GM23338 (cell line): ENCODE measurements at regions not wholly inside any gene's neighbourhood (a gene's known extent, or its start where the extent isn't known, plus 50 kb on each side); places are given as distances from the start of the nearest gene placed in this dataset.

Experiments used
- ATAC-seq: fragments of 200-7000 bp; cut with Tn5 transposase; 3 replicates; pipeline ENCODE4 v1.9.1; 2020
- DNase-seq: peaks from one replicate; pipeline ENCODE4 v3.0.0-alpha.2; 2015; ENCODE audit warnings: low spot score
- H2AFZ ChIP-seq: fragments of 200-600 bp; sonication (generic); 2 replicates; pipeline ENCODE4 v1.8.0; 2016; ENCODE audit warnings: antibody characterized with exemption, mild to moderate bottlenecking, moderate library complexity
- H3F3A ChIP-seq: fragments of 200-600 bp; sonication (generic); replicated peaks from 2 replicates; pipeline ENCODE4 v1.8.0; 2017; ENCODE audit warnings: antibody characterized with exemption, mixed run types, low read depth
- H3K27ac ChIP-seq: fragments of 200-600 bp; sonication (generic); 2 replicates; pipeline ENCODE4 v1.6.1; 2016; ENCODE audit warnings: low read depth
- H3K27me3 ChIP-seq: fragments of 200-600 bp; sonication (generic); 2 replicates; pipeline ENCODE4 v1.8.0; 2016; ENCODE audit warnings: mild to moderate bottlenecking, mixed run types, moderate library complexity; ENCODE audit not compliant: insufficient read depth
- H3K36me3 ChIP-seq: fragments of 200-600 bp; sonication (generic); 2 replicates; pipeline ENCODE4 v1.8.0; 2016; ENCODE audit warnings: mild to moderate bottlenecking; ENCODE audit not compliant: insufficient read depth
- H3K4me1 ChIP-seq: fragments of 200-600 bp; sonication (generic); 2 replicates; pipeline ENCODE4 v1.8.0; 2016; ENCODE audit warnings: mild to moderate bottlenecking, moderate library complexity; ENCODE audit not compliant: insufficient read depth
- H3K4me2 ChIP-seq: fragments of 200-600 bp; sonication (generic); 2 replicates; pipeline ENCODE4 v1.7.1; 2017; ENCODE audit warnings: mixed run types
- H3K4me3 ChIP-seq: fragments of 200-600 bp; sonication (generic); 2 replicates; pipeline ENCODE4 v1.6.1; 2016; ENCODE audit warnings: mixed run types
- H3K79me2 ChIP-seq: fragments of 200-600 bp; sonication (generic); replicated peaks from 2 replicates; pipeline ENCODE4 v1.8.0; 2017; ENCODE audit warnings: mild to moderate bottlenecking; ENCODE audit not compliant: insufficient read depth
- H3K9me2 ChIP-seq: fragments of 200-600 bp; sonication (generic); 2 replicates; pipeline ENCODE4 v1.8.0; 2017; ENCODE audit not compliant: insufficient read depth
- H4K20me1 ChIP-seq: fragments of 200-600 bp; sonication (generic); replicated peaks from 2 replicates; pipeline ENCODE4 v1.8.0; 2017; ENCODE audit warnings: mild to moderate bottlenecking; ENCODE audit not compliant: insufficient read depth
- H3K27ac Mint-ChIP-seq: 2 replicates; pipeline ENCODE4 v1.8.0; 2020; ENCODE audit warnings: inconsistent platforms, mild to moderate bottlenecking, moderate library complexity, mixed read lengths
- H3K27me3 Mint-ChIP-seq: 3 replicates; pipeline ENCODE4 v1.8.0; 2022; ENCODE audit warnings: low read depth, mild to moderate bottlenecking, moderate library complexity, mixed read lengths, inconsistent platforms; ENCODE audit not compliant: insufficient read depth, poor library complexity
- H3K36me3 Mint-ChIP-seq: 3 replicates; pipeline ENCODE4 v1.8.0; 2021; ENCODE audit warnings: low read depth, mild to moderate bottlenecking, inconsistent platforms, moderate library complexity, mixed read lengths
- H3K4me1 Mint-ChIP-seq: 3 replicates; pipeline ENCODE4 v1.8.0; 2020; ENCODE audit warnings: mild to moderate bottlenecking, inconsistent platforms, mixed read lengths
- H3K4me3 Mint-ChIP-seq: 3 replicates; pipeline ENCODE4 v1.8.0; 2021; ENCODE audit warnings: moderate library complexity, mild to moderate bottlenecking, inconsistent platforms, mixed read lengths
- H3K9me3 Mint-ChIP-seq: 3 replicates; pipeline ENCODE4 v1.8.0; 2020; ENCODE audit warnings: moderate library complexity, mild to moderate bottlenecking, inconsistent platforms, mixed read lengths
- CREB1 ChIP-seq: fragments of 250-450 bp; sonication (Bioruptor Pico); IDR thresholded peaks from 2 replicates; pipeline ENCODE4 v1.5.0; 2020; ENCODE audit warnings: low read depth, mild to moderate bottlenecking, moderate library complexity
- EZH2 ChIP-seq: fragments of 200-600 bp; sonication (generic); IDR thresholded peaks from one replicate; pipeline ENCODE4 v1.8.0; 2017; ENCODE audit warnings: antibody characterized with exemption, mild to moderate bottlenecking, low read depth; ENCODE audit not compliant: unreplicated experiment
- EZH2phosphoT487 ChIP-seq: fragments of 200-600 bp; sonication (generic); IDR thresholded peaks from one replicate; pipeline ENCODE4 v1.8.1; 2018; ENCODE audit warnings: antibody characterized with exemption; ENCODE audit not compliant: unreplicated experiment
- JUNB ChIP-seq: IDR thresholded peaks from one replicate; pipeline ENCODE4 v1.6.1; 2016; ENCODE audit warnings: antibody characterized with exemption; ENCODE audit not compliant: unreplicated experiment
- POLR2AphosphoS5 ChIP-seq: IDR thresholded peaks from 2 replicates; pipeline ENCODE4 v1.6.1; 2016; ENCODE audit warnings: antibody characterized with exemption, low read depth
- STAT1 ChIP-seq: IDR thresholded peaks from one replicate; pipeline ENCODE4 v1.6.1; 2016; ENCODE audit warnings: antibody characterized with exemption; ENCODE audit not compliant: unreplicated experiment
- ZNF114 ChIP-seq: fragments of 250-450 bp; sonication (Bioruptor Pico); IDR thresholded peaks from 2 replicates; pipeline ENCODE4 v1.5.0; 2020; ENCODE audit warnings: mild to moderate bottlenecking, moderate library complexity
- ZNF331 ChIP-seq: fragments of 250-450 bp; sonication (Bioruptor Pico); IDR thresholded peaks from 2 replicates; pipeline ENCODE4 v1.5.0; 2020; ENCODE audit warnings: low read depth, mild to moderate bottlenecking, moderate library complexity
- TF ChIP-seq, protein P1 (sequence below): IDR thresholded peaks from 2 replicates; pipeline ENCODE4 v1.6.1; 2016; ENCODE audit warnings: antibody characterized with exemption
- TF ChIP-seq, protein P2 (sequence below): IDR thresholded peaks from one replicate; pipeline ENCODE4 v1.6.1; 2018; ENCODE audit warnings: antibody characterized with exemption; ENCODE audit not compliant: unreplicated experiment
- TF ChIP-seq, protein P3 (sequence below): fragments of 250-450 bp; sonication (Bioruptor Pico); IDR thresholded peaks from 2 replicates; pipeline ENCODE4 v1.5.0; 2020; ENCODE audit warnings: mild to moderate bottlenecking, moderate library complexity

DNA sequence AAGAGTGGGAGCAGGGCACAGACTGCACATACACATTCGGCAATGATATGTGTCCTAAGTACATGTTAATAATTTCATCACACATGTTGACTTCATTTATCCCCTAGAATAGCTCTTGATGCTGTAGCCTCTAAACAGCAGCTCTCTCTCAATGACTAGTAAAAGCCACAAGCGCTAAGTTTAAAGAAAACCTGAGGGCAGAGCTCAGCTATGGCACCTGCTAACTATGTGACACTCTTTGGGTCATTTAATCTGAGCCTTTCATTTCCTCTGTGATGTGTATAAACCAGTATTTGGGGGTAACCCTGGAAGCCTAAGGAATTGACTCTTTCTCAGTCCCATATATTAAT lies 140.6 kb upstream of the MOCS2 start:
- no peak overlapping the region for H3K27ac ChIP-seq
- no peak for DNase-seq
- Mint-ChIP-seq H3K4me3 (no peak overlapping the region), H3K9me3 (no peaks in the 10 kb centered on the region), H3K4me1 (no peaks in the 10 kb centered on the region), H3K27me3 (no peaks in the 10 kb centered on the region), H3K36me3 (no peaks in the 10 kb centered on the region), H3K27ac (no peak overlapping the region)
- H3K27me3 ChIP-seq = no peaks in the 10 kb centered on the region
- no peak overlapping the region for H2AFZ ChIP-seq
- H3K9me2 ChIP-seq = no peaks in the 10 kb centered on the region
- H3F3A ChIP-seq = no peaks in the 10 kb centered on the region
- no peaks in the 10 kb centered on the region for H3K79me2 ChIP-seq
- H3K4me3 ChIP-seq = no peak overlapping the region
- no peaks in the 10 kb centered on the region for H3K36me3 ChIP-seq
- H3K4me1 ChIP-seq = no peaks in the 10 kb centered on the region
- ATAC-seq = no peak
- no peak overlapping the region for H3K4me2 ChIP-seq
- TF ChIP-seq, protein P1, sequence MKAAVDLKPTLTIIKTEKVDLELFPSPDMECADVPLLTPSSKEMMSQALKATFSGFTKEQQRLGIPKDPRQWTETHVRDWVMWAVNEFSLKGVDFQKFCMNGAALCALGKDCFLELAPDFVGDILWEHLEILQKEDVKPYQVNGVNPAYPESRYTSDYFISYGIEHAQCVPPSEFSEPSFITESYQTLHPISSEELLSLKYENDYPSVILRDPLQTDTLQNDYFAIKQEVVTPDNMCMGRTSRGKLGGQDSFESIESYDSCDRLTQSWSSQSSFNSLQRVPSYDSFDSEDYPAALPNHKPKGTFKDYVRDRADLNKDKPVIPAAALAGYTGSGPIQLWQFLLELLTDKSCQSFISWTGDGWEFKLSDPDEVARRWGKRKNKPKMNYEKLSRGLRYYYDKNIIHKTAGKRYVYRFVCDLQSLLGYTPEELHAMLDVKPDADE = no peak
- TF ChIP-seq, protein P2, sequence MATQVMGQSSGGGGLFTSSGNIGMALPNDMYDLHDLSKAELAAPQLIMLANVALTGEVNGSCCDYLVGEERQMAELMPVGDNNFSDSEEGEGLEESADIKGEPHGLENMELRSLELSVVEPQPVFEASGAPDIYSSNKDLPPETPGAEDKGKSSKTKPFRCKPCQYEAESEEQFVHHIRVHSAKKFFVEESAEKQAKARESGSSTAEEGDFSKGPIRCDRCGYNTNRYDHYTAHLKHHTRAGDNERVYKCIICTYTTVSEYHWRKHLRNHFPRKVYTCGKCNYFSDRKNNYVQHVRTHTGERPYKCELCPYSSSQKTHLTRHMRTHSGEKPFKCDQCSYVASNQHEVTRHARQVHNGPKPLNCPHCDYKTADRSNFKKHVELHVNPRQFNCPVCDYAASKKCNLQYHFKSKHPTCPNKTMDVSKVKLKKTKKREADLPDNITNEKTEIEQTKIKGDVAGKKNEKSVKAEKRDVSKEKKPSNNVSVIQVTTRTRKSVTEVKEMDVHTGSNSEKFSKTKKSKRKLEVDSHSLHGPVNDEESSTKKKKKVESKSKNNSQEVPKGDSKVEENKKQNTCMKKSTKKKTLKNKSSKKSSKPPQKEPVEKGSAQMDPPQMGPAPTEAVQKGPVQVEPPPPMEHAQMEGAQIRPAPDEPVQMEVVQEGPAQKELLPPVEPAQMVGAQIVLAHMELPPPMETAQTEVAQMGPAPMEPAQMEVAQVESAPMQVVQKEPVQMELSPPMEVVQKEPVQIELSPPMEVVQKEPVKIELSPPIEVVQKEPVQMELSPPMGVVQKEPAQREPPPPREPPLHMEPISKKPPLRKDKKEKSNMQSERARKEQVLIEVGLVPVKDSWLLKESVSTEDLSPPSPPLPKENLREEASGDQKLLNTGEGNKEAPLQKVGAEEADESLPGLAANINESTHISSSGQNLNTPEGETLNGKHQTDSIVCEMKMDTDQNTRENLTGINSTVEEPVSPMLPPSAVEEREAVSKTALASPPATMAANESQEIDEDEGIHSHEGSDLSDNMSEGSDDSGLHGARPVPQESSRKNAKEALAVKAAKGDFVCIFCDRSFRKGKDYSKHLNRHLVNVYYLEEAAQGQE = no peak
- TF ChIP-seq JUNB (no peak), CREB1 (no peak), ZNF114 (CRISPR knock-in tag) (no peak), STAT1 (no peak), EZH2phosphoT487 (no peak), ZNF331 (CRISPR knock-in tag) (no peak), EZH2 (no peak), POLR2AphosphoS5 (no peak)
- TF ChIP-seq, protein P3, sequence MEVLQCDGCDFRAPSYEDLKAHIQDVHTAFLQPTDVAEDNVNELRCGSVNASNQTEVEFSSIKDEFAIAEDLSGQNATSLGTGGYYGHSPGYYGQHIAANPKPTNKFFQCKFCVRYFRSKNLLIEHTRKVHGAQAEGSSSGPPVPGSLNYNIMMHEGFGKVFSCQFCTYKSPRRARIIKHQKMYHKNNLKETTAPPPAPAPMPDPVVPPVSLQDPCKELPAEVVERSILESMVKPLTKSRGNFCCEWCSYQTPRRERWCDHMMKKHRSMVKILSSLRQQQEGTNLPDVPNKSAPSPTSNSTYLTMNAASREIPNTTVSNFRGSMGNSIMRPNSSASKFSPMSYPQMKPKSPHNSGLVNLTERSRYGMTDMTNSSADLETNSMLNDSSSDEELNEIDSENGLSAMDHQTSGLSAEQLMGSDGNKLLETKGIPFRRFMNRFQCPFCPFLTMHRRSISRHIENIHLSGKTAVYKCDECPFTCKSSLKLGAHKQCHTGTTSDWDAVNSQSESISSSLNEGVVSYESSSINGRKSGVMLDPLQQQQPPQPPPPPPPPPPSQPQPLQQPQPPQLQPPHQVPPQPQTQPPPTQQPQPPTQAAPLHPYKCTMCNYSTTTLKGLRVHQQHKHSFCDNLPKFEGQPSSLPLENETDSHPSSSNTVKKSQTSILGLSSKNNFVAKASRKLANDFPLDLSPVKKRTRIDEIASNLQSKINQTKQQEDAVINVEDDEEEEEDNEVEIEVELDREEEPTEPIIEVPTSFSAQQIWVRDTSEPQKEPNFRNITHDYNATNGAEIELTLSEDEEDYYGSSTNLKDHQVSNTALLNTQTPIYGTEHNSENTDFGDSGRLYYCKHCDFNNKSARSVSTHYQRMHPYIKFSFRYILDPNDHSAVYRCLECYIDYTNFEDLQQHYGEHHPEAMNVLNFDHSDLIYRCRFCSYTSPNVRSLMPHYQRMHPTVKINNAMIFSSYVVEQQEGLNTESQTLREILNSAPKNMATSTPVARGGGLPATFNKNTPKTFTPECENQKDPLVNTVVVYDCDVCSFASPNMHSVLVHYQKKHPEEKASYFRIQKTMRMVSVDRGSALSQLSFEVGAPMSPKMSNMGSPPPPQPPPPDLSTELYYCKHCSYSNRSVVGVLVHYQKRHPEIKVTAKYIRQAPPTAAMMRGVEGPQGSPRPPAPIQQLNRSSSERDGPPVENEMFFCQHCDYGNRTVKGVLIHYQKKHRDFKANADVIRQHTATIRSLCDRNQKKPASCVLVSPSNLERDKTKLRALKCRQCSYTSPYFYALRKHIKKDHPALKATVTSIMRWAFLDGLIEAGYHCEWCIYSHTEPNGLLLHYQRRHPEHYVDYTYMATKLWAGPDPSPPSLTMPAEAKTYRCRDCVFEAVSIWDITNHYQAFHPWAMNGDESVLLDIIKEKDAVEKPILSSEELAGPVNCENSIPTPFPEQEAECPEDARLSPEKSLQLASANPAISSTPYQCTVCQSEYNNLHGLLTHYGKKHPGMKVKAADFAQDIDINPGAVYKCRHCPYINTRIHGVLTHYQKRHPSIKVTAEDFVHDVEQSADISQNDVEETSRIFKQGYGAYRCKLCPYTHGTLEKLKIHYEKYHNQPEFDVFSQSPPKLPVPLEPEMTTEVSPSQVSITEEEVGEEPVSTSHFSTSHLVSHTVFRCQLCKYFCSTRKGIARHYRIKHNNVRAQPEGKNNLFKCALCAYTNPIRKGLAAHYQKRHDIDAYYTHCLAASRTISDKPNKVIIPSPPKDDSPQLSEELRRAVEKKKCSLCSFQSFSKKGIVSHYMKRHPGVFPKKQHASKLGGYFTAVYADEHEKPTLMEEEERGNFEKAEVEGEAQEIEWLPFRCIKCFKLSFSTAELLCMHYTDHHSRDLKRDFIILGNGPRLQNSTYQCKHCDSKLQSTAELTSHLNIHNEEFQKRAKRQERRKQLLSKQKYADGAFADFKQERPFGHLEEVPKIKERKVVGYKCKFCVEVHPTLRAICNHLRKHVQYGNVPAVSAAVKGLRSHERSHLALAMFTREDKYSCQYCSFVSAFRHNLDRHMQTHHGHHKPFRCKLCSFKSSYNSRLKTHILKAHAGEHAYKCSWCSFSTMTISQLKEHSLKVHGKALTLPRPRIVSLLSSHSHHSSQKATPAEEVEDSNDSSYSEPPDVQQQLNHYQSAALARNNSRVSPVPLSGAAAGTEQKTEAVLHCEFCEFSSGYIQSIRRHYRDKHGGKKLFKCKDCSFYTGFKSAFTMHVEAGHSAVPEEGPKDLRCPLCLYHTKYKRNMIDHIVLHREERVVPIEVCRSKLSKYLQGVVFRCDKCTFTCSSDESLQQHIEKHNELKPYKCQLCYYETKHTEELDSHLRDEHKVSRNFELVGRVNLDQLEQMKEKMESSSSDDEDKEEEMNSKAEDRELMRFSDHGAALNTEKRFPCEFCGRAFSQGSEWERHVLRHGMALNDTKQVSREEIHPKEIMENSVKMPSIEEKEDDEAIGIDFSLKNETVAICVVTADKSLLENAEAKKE = no peak
- H4K20me1 ChIP-seq = no peaks in the 10 kb centered on the region
